ENCODE measurements at regions not wholly inside any gene's neighbourhood (a gene's known extent, or its start where the extent isn't known, plus 50 kb on each side); places are given as distances from the start of the nearest gene placed in this dataset.

DNA sequence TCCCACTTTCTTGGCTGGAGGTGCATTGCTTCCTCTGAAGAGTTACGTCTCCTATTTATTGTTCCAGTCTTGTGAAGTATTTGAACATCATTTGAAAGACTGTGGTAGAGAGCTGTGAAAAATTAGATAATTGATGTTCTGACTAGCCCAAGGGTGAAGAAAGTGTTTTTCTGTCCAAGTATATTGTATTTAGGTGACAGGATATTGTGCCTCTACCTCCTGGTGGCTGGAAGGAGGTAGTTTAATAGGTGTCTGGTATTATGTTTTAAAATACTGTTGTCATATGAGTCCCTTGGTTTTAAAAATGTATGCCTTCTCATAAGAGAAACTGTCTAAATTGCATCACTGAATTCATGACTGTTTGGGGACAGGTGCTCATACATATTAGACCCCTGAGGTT lies 226.0 kb downstream of the SPRY1 start:
- no peaks in the 10 kb centered on the region for H3F3A ChIP-seq (ENCODE audit: insufficient read depth, low read length)
- H4K20me1 ChIP-seq (ENCODE audit: insufficient read depth, low read length) = no peaks in the 10 kb centered on the region
- no peaks in the 10 kb centered on the region for H3K9me2 ChIP-seq (replicated peaks; ENCODE audit: insufficient read depth, low read length)
- no peaks in the 10 kb centered on the region for H3K27me3 ChIP-seq (replicated peaks; ENCODE audit: insufficient read depth, low read length)
- no peak overlapping the region for H3K4me2 ChIP-seq (ENCODE audit: low read depth, low read length)
- DNase-seq = no peak
- H3K9ac ChIP-seq (ENCODE audit: low read length) = no peak overlapping the region
- H3K4me3 ChIP-seq (ENCODE audit: low read length) = no peak overlapping the region
- no peak overlapping the region for H2AFZ ChIP-seq (ENCODE audit: low read length)
- no peaks in the 10 kb centered on the region for H3K4me1 ChIP-seq (ENCODE audit: low read length)
- H3K27ac ChIP-seq (ENCODE audit: low read length) = no peak overlapping the region
- no peaks in the 10 kb centered on the region for H3K79me2 ChIP-seq (ENCODE audit: low read length)
- no peaks in the 10 kb centered on the region for H3K36me3 ChIP-seq (replicated peaks; ENCODE audit: insufficient read depth, low read length)
- TF ChIP-seq, protein P1, sequence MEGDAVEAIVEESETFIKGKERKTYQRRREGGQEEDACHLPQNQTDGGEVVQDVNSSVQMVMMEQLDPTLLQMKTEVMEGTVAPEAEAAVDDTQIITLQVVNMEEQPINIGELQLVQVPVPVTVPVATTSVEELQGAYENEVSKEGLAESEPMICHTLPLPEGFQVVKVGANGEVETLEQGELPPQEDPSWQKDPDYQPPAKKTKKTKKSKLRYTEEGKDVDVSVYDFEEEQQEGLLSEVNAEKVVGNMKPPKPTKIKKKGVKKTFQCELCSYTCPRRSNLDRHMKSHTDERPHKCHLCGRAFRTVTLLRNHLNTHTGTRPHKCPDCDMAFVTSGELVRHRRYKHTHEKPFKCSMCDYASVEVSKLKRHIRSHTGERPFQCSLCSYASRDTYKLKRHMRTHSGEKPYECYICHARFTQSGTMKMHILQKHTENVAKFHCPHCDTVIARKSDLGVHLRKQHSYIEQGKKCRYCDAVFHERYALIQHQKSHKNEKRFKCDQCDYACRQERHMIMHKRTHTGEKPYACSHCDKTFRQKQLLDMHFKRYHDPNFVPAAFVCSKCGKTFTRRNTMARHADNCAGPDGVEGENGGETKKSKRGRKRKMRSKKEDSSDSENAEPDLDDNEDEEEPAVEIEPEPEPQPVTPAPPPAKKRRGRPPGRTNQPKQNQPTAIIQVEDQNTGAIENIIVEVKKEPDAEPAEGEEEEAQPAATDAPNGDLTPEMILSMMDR (IDR thresholded peaks at IDR 0.05; ENCODE audit: low read length) = no peak
- TF ChIP-seq EZH2 (optimal IDR thresholded peaks at IDR 0.05; ENCODE audit: low read depth, low read length) (no peak), EZH2phosphoT487 (IDR thresholded peaks at IDR 0.05; ENCODE audit: low read length) (no peak)
- H3K9me3 ChIP-seq (replicated peaks; ENCODE audit: insufficient read depth, low read length) = no peaks in the 10 kb centered on the region

DNA sequence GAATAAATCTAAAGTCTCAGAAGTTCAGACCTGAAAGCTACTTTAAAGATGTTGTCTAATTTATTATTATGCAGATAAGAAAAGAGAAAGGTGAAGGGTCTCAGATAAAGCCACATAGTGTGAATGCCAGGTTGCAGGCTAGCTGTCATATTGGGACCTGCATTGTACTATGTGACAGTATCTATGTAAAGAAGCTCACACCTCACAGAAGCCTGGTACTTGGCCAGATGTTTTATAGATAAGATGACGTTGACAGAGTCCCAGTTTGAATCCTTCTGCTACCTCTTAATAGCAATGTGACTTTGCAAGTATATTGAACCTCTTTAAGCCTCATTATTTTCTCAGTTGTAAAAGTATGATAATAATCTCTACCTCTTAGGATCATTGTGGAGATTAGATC lies 227.0 kb downstream of the SPRY1 start:
- Histone ChIP-seq H3K4me1 (ENCODE audit: low read length) (no peaks in the 10 kb centered on the region), H3K79me2 (ENCODE audit: low read length) (no peaks in the 10 kb centered on the region), H3K9ac (ENCODE audit: low read length) (no peak overlapping the region), H3F3A (ENCODE audit: insufficient read depth, low read length) (no peaks in the 10 kb centered on the region), H3K4me2 (ENCODE audit: low read depth, low read length) (no peak overlapping the region), H3K9me3 (replicated peaks; ENCODE audit: insufficient read depth, low read length) (no peaks in the 10 kb centered on the region), H4K20me1 (ENCODE audit: insufficient read depth, low read length) (no peaks in the 10 kb centered on the region), H3K4me3 (ENCODE audit: low read length) (no peak overlapping the region), H3K27ac (ENCODE audit: low read length) (no peak overlapping the region), H2AFZ (ENCODE audit: low read length) (no peak overlapping the region), H3K36me3 (replicated peaks; ENCODE audit: insufficient read depth, low read length) (no peaks in the 10 kb centered on the region), H3K27me3 (replicated peaks; ENCODE audit: insufficient read depth, low read length) (no peaks in the 10 kb centered on the region), H3K9me2 (replicated peaks; ENCODE audit: insufficient read depth, low read length) (no peaks in the 10 kb centered on the region)
- TF ChIP-seq EZH2phosphoT487 (IDR thresholded peaks at IDR 0.05; ENCODE audit: low read length) (no peak), EZH2 (optimal IDR thresholded peaks at IDR 0.05; ENCODE audit: low read depth, low read length) (no peak)
- TF ChIP-seq, protein P1 (IDR thresholded peaks at IDR 0.05; ENCODE audit: low read length) = no peak
- DNase-seq = no peak

GRCh38 chr4:123624959-123625358 lies 228.4 kb downstream of the SPRY1 start:
- H4K20me1 ChIP-seq (ENCODE audit: insufficient read depth, low read length) = no peaks in the 10 kb centered on the region
- H3K4me3 ChIP-seq (ENCODE audit: low read length) = no peak overlapping the region
- no peaks in the 10 kb centered on the region for H3K9me2 ChIP-seq (replicated peaks; ENCODE audit: insufficient read depth, low read length)
- H3F3A ChIP-seq (ENCODE audit: insufficient read depth, low read length) = no peaks in the 10 kb centered on the region
- no peaks in the 10 kb centered on the region for H3K36me3 ChIP-seq (replicated peaks; ENCODE audit: insufficient read depth, low read length)
- DNase-seq = peak; percentile 60
- H3K79me2 ChIP-seq (ENCODE audit: low read length) = no peaks in the 10 kb centered on the region
- H3K9me3 ChIP-seq (replicated peaks; ENCODE audit: insufficient read depth, low read length) = no peaks in the 10 kb centered on the region
- H3K9ac ChIP-seq (ENCODE audit: low read length) = no peak overlapping the region
- H3K27me3 ChIP-seq (replicated peaks; ENCODE audit: insufficient read depth, low read length) = no peaks in the 10 kb centered on the region
- H3K27ac ChIP-seq (ENCODE audit: low read length) = no peak overlapping the region
- no peak for TF ChIP-seq EZH2phosphoT487 (IDR thresholded peaks at IDR 0.05; ENCODE audit: low read length)
- TF ChIP-seq, protein P1 (IDR thresholded peaks at IDR 0.05; ENCODE audit: low read length) = no peak
- TF ChIP-seq EZH2 (optimal IDR thresholded peaks at IDR 0.05; ENCODE audit: low read depth, low read length) = no peak
- no peaks in the 10 kb centered on the region for H3K4me1 ChIP-seq (ENCODE audit: low read length)
- H2AFZ ChIP-seq (ENCODE audit: low read length) = peak overlapping the region; percentile 4; the same call in 1 of the 2 replicates
- H3K4me2 ChIP-seq (ENCODE audit: low read depth, low read length) = no peak overlapping the region

All from MM.1S (cell line).